GM23338 (cell line): ENCODE measurements at regions not wholly inside any gene's neighbourhood (a gene's known extent, or its start where the extent isn't known, plus 50 kb on each side); places are given as distances from the start of the nearest gene placed in this dataset.

ENCODE experiments used
- ATAC-seq: fragments of 200-7000 bp; cut with Tn5 transposase; 3 replicates; pipeline ENCODE4 v1.9.1; 2020
- DNase-seq: peaks from one replicate; pipeline ENCODE4 v3.0.0-alpha.2; 2015; ENCODE audit warnings: low spot score
- H2AFZ ChIP-seq: fragments of 200-600 bp; sonication (generic); 2 replicates; pipeline ENCODE4 v1.8.0; 2016; ENCODE audit warnings: antibody characterized with exemption, mild to moderate bottlenecking, moderate library complexity
- H3F3A ChIP-seq: fragments of 200-600 bp; sonication (generic); replicated peaks from 2 replicates; pipeline ENCODE4 v1.8.0; 2017; ENCODE audit warnings: antibody characterized with exemption, mixed run types, low read depth
- H3K27ac ChIP-seq: fragments of 200-600 bp; sonication (generic); 2 replicates; pipeline ENCODE4 v1.6.1; 2016; ENCODE audit warnings: low read depth
- H3K27me3 ChIP-seq: fragments of 200-600 bp; sonication (generic); 2 replicates; pipeline ENCODE4 v1.8.0; 2016; ENCODE audit warnings: mild to moderate bottlenecking, mixed run types, moderate library complexity; ENCODE audit not compliant: insufficient read depth
- H3K36me3 ChIP-seq: fragments of 200-600 bp; sonication (generic); 2 replicates; pipeline ENCODE4 v1.8.0; 2016; ENCODE audit warnings: mild to moderate bottlenecking; ENCODE audit not compliant: insufficient read depth
- H3K4me1 ChIP-seq: fragments of 200-600 bp; sonication (generic); 2 replicates; pipeline ENCODE4 v1.8.0; 2016; ENCODE audit warnings: mild to moderate bottlenecking, moderate library complexity; ENCODE audit not compliant: insufficient read depth
- H3K4me2 ChIP-seq: fragments of 200-600 bp; sonication (generic); 2 replicates; pipeline ENCODE4 v1.7.1; 2017; ENCODE audit warnings: mixed run types
- H3K4me3 ChIP-seq: fragments of 200-600 bp; sonication (generic); 2 replicates; pipeline ENCODE4 v1.6.1; 2016; ENCODE audit warnings: mixed run types
- H3K79me2 ChIP-seq: fragments of 200-600 bp; sonication (generic); replicated peaks from 2 replicates; pipeline ENCODE4 v1.8.0; 2017; ENCODE audit warnings: mild to moderate bottlenecking; ENCODE audit not compliant: insufficient read depth
- H3K9me2 ChIP-seq: fragments of 200-600 bp; sonication (generic); 2 replicates; pipeline ENCODE4 v1.8.0; 2017; ENCODE audit not compliant: insufficient read depth
- H4K20me1 ChIP-seq: fragments of 200-600 bp; sonication (generic); replicated peaks from 2 replicates; pipeline ENCODE4 v1.8.0; 2017; ENCODE audit warnings: mild to moderate bottlenecking; ENCODE audit not compliant: insufficient read depth
- H3K27ac Mint-ChIP-seq: 2 replicates; pipeline ENCODE4 v1.8.0; 2020; ENCODE audit warnings: inconsistent platforms, mild to moderate bottlenecking, moderate library complexity, mixed read lengths
- H3K27me3 Mint-ChIP-seq: 3 replicates; pipeline ENCODE4 v1.8.0; 2022; ENCODE audit warnings: low read depth, mild to moderate bottlenecking, moderate library complexity, mixed read lengths, inconsistent platforms; ENCODE audit not compliant: insufficient read depth, poor library complexity
- H3K36me3 Mint-ChIP-seq: 3 replicates; pipeline ENCODE4 v1.8.0; 2021; ENCODE audit warnings: low read depth, mild to moderate bottlenecking, inconsistent platforms, moderate library complexity, mixed read lengths
- H3K4me1 Mint-ChIP-seq: 3 replicates; pipeline ENCODE4 v1.8.0; 2020; ENCODE audit warnings: mild to moderate bottlenecking, inconsistent platforms, mixed read lengths
- H3K4me3 Mint-ChIP-seq: 3 replicates; pipeline ENCODE4 v1.8.0; 2021; ENCODE audit warnings: moderate library complexity, mild to moderate bottlenecking, inconsistent platforms, mixed read lengths
- H3K9me3 Mint-ChIP-seq: 3 replicates; pipeline ENCODE4 v1.8.0; 2020; ENCODE audit warnings: moderate library complexity, mild to moderate bottlenecking, inconsistent platforms, mixed read lengths
- CREB1 ChIP-seq: fragments of 250-450 bp; sonication (Bioruptor Pico); IDR thresholded peaks from 2 replicates; pipeline ENCODE4 v1.5.0; 2020; ENCODE audit warnings: low read depth, mild to moderate bottlenecking, moderate library complexity
- ETS1 ChIP-seq: IDR thresholded peaks from 2 replicates; pipeline ENCODE4 v1.6.1; 2016; ENCODE audit warnings: antibody characterized with exemption
- EZH2 ChIP-seq: fragments of 200-600 bp; sonication (generic); IDR thresholded peaks from one replicate; pipeline ENCODE4 v1.8.0; 2017; ENCODE audit warnings: antibody characterized with exemption, mild to moderate bottlenecking, low read depth; ENCODE audit not compliant: unreplicated experiment
- EZH2phosphoT487 ChIP-seq: fragments of 200-600 bp; sonication (generic); IDR thresholded peaks from one replicate; pipeline ENCODE4 v1.8.1; 2018; ENCODE audit warnings: antibody characterized with exemption; ENCODE audit not compliant: unreplicated experiment
- JUNB ChIP-seq: IDR thresholded peaks from one replicate; pipeline ENCODE4 v1.6.1; 2016; ENCODE audit warnings: antibody characterized with exemption; ENCODE audit not compliant: unreplicated experiment
- NANOG ChIP-seq: IDR thresholded peaks from 2 replicates; pipeline ENCODE4 v1.6.1; 2016; ENCODE audit warnings: antibody characterized with exemption, borderline replicate concordance
- STAT1 ChIP-seq: IDR thresholded peaks from one replicate; pipeline ENCODE4 v1.6.1; 2016; ENCODE audit warnings: antibody characterized with exemption; ENCODE audit not compliant: unreplicated experiment
- ZNF331 ChIP-seq: fragments of 250-450 bp; sonication (Bioruptor Pico); IDR thresholded peaks from 2 replicates; pipeline ENCODE4 v1.5.0; 2020; ENCODE audit warnings: low read depth, mild to moderate bottlenecking, moderate library complexity
- TF ChIP-seq, protein P1 (sequence below): fragments of 250-450 bp; sonication (Bioruptor Pico); IDR thresholded peaks from 2 replicates; pipeline ENCODE4 v1.5.0; 2020; ENCODE audit warnings: mild to moderate bottlenecking, moderate library complexity
- TF ChIP-seq, protein P2 (sequence below): IDR thresholded peaks from one replicate; pipeline ENCODE4 v1.6.1; 2018; ENCODE audit warnings: antibody characterized with exemption; ENCODE audit not compliant: unreplicated experiment

DNA sequence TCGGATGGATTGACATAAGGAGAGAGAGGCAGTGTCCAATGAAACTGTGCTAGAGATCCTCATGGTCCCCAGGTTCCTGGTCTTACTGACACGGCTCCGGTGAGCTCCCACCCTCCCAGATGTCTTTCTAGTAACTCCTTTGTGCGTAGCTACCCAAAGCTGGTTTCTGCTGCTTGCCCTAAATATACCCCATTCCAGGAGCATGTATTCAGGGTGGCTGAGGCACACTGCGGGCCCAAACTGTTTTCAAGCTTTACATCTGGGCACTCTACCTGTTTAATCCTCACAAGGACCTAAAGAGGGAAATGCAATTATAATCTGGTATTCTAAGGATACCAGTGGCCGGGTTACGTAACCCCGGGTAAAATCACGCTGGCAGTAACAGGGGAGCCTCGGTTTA lies 161.2 kb upstream of the NSMCE3 start:
- H3K9me3 Mint-ChIP-seq, result peaks cover 3% of the 10 kb centered on the region; the same call in 1 of the 3 replicates
- no peaks in the 10 kb centered on the region for H3K27me3 Mint-ChIP-seq
- Histone ChIP-seq H3F3A (no peaks in the 10 kb centered on the region), H3K4me2 (no peak overlapping the region), H3K27ac (no peak overlapping the region), H3K36me3 (no peaks in the 10 kb centered on the region), H3K4me3 (no peak overlapping the region), H4K20me1 (no peaks in the 10 kb centered on the region), H3K27me3 (no peaks in the 10 kb centered on the region), H3K9me2 (no peaks in the 10 kb centered on the region), H3K79me2 (no peaks in the 10 kb centered on the region), H2AFZ (no peak overlapping the region), H3K4me1 (peaks cover 4% of the 10 kb centered on the region; the same call in 1 of the 2 replicates)
- DNase-seq (no peak), ATAC-seq (no peak)
- H3K4me1 Mint-ChIP-seq, result peaks cover 22% of the 10 kb centered on the region
- H3K4me3 Mint-ChIP-seq, result no peak overlapping the region
- H3K27ac Mint-ChIP-seq, result no peak overlapping the region
- TF ChIP-seq STAT1, result no peak
- TF ChIP-seq, protein P1, sequence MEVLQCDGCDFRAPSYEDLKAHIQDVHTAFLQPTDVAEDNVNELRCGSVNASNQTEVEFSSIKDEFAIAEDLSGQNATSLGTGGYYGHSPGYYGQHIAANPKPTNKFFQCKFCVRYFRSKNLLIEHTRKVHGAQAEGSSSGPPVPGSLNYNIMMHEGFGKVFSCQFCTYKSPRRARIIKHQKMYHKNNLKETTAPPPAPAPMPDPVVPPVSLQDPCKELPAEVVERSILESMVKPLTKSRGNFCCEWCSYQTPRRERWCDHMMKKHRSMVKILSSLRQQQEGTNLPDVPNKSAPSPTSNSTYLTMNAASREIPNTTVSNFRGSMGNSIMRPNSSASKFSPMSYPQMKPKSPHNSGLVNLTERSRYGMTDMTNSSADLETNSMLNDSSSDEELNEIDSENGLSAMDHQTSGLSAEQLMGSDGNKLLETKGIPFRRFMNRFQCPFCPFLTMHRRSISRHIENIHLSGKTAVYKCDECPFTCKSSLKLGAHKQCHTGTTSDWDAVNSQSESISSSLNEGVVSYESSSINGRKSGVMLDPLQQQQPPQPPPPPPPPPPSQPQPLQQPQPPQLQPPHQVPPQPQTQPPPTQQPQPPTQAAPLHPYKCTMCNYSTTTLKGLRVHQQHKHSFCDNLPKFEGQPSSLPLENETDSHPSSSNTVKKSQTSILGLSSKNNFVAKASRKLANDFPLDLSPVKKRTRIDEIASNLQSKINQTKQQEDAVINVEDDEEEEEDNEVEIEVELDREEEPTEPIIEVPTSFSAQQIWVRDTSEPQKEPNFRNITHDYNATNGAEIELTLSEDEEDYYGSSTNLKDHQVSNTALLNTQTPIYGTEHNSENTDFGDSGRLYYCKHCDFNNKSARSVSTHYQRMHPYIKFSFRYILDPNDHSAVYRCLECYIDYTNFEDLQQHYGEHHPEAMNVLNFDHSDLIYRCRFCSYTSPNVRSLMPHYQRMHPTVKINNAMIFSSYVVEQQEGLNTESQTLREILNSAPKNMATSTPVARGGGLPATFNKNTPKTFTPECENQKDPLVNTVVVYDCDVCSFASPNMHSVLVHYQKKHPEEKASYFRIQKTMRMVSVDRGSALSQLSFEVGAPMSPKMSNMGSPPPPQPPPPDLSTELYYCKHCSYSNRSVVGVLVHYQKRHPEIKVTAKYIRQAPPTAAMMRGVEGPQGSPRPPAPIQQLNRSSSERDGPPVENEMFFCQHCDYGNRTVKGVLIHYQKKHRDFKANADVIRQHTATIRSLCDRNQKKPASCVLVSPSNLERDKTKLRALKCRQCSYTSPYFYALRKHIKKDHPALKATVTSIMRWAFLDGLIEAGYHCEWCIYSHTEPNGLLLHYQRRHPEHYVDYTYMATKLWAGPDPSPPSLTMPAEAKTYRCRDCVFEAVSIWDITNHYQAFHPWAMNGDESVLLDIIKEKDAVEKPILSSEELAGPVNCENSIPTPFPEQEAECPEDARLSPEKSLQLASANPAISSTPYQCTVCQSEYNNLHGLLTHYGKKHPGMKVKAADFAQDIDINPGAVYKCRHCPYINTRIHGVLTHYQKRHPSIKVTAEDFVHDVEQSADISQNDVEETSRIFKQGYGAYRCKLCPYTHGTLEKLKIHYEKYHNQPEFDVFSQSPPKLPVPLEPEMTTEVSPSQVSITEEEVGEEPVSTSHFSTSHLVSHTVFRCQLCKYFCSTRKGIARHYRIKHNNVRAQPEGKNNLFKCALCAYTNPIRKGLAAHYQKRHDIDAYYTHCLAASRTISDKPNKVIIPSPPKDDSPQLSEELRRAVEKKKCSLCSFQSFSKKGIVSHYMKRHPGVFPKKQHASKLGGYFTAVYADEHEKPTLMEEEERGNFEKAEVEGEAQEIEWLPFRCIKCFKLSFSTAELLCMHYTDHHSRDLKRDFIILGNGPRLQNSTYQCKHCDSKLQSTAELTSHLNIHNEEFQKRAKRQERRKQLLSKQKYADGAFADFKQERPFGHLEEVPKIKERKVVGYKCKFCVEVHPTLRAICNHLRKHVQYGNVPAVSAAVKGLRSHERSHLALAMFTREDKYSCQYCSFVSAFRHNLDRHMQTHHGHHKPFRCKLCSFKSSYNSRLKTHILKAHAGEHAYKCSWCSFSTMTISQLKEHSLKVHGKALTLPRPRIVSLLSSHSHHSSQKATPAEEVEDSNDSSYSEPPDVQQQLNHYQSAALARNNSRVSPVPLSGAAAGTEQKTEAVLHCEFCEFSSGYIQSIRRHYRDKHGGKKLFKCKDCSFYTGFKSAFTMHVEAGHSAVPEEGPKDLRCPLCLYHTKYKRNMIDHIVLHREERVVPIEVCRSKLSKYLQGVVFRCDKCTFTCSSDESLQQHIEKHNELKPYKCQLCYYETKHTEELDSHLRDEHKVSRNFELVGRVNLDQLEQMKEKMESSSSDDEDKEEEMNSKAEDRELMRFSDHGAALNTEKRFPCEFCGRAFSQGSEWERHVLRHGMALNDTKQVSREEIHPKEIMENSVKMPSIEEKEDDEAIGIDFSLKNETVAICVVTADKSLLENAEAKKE (CRISPR knock-in tag), result no peak
- TF ChIP-seq, protein P2, sequence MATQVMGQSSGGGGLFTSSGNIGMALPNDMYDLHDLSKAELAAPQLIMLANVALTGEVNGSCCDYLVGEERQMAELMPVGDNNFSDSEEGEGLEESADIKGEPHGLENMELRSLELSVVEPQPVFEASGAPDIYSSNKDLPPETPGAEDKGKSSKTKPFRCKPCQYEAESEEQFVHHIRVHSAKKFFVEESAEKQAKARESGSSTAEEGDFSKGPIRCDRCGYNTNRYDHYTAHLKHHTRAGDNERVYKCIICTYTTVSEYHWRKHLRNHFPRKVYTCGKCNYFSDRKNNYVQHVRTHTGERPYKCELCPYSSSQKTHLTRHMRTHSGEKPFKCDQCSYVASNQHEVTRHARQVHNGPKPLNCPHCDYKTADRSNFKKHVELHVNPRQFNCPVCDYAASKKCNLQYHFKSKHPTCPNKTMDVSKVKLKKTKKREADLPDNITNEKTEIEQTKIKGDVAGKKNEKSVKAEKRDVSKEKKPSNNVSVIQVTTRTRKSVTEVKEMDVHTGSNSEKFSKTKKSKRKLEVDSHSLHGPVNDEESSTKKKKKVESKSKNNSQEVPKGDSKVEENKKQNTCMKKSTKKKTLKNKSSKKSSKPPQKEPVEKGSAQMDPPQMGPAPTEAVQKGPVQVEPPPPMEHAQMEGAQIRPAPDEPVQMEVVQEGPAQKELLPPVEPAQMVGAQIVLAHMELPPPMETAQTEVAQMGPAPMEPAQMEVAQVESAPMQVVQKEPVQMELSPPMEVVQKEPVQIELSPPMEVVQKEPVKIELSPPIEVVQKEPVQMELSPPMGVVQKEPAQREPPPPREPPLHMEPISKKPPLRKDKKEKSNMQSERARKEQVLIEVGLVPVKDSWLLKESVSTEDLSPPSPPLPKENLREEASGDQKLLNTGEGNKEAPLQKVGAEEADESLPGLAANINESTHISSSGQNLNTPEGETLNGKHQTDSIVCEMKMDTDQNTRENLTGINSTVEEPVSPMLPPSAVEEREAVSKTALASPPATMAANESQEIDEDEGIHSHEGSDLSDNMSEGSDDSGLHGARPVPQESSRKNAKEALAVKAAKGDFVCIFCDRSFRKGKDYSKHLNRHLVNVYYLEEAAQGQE, result no peak
- TF ChIP-seq JUNB, result no peak
- TF ChIP-seq NANOG, result no peak
- TF ChIP-seq CREB1 (CRISPR knock-in tag), result no peak
- no peak for TF ChIP-seq EZH2
- TF ChIP-seq ETS1, result no peak
- TF ChIP-seq EZH2phosphoT487, result no peak
- TF ChIP-seq ZNF331 (CRISPR knock-in tag), result no peak
- H3K36me3 Mint-ChIP-seq, result peaks cover 5% of the 10 kb centered on the region; the same call in 2 of the 3 replicates
